Tibial nerve (tissue), 4 donors: ENCODE measurements at regions not wholly inside any gene's neighbourhood (a gene's known extent, or its start where the extent isn't known, plus 50 kb on each side); places are given as distances from the start of the nearest gene placed in this dataset.

Experiments used
- EP300 ChIP-seq, 2 donors: sonication (generic); formaldehyde crosslinking; IDR thresholded peaks; one replicate each; pipeline ENCODE4 v1.6.1; 2017; ENCODE audit warnings: antibody characterized with exemption in 2 of 2, mild to moderate bottlenecking in 1 of 2
- POLR2A ChIP-seq, 2 donors: fragments of 450-650 bp; IDR thresholded peaks; one replicate each; pipeline ENCODE4 v1.6.1; 2017; ENCODE audit warnings: antibody characterized with exemption in 2 of 2, mild to moderate bottlenecking in 2 of 2, moderate library complexity in 2 of 2
- TF ChIP-seq, protein P1 (sequence below), 5 experiments: fragments of 200-600 bp in 3 of 5; fragments of 450-650 bp in 2 of 5; sonication (generic) in 3 of 5; IDR thresholded peaks; one replicate each; pipeline ENCODE4 v1.5.1; 2016 to 2019; ENCODE audit warnings: antibody characterized with exemption in 5 of 5, mild to moderate bottlenecking in 3 of 5, moderate library complexity in 2 of 5

DNA sequence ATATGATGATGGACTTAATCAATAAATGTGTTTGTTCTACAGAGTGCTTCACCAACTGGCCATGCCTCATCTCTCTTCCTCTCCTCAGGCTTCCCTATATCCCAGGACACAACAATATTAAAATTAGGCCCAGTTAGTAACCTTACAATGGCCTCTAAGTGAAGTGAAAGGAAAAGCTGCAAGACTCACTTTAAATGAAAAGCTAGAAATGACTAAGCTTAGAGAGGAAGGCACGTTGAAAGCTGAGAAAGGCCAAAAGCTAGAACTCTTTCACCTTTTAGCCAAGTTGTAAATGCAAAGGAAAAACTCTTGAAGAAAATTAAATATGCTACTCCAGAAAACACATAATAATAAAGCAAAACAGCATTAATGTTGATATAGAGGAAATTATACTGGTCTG, 1010.3 kb downstream of the NAALADL2 start:
- TF ChIP-seq, protein P1, sequence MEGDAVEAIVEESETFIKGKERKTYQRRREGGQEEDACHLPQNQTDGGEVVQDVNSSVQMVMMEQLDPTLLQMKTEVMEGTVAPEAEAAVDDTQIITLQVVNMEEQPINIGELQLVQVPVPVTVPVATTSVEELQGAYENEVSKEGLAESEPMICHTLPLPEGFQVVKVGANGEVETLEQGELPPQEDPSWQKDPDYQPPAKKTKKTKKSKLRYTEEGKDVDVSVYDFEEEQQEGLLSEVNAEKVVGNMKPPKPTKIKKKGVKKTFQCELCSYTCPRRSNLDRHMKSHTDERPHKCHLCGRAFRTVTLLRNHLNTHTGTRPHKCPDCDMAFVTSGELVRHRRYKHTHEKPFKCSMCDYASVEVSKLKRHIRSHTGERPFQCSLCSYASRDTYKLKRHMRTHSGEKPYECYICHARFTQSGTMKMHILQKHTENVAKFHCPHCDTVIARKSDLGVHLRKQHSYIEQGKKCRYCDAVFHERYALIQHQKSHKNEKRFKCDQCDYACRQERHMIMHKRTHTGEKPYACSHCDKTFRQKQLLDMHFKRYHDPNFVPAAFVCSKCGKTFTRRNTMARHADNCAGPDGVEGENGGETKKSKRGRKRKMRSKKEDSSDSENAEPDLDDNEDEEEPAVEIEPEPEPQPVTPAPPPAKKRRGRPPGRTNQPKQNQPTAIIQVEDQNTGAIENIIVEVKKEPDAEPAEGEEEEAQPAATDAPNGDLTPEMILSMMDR (IDR thresholded peaks at IDR 0.05), result no peak
- no peak for TF ChIP-seq EP300 (IDR thresholded peaks at IDR 0.05)
- no peak for TF ChIP-seq POLR2A (IDR thresholded peaks at IDR 0.05)
